ENCODE measurements at regions not wholly inside any gene's neighbourhood (a gene's known extent, or its start where the extent isn't known, plus 50 kb on each side); places are given as distances from the start of the nearest gene placed in this dataset.

- no peak for TF ChIP-seq CTCF (IDR thresholded peaks at IDR 0.05; ENCODE audit: insufficient read depth, low read length)
- TF ChIP-seq POLR2AphosphoS5 (IDR thresholded peaks at IDR 0.05; ENCODE audit: low read depth) = no peak
Measured at GRCh38 chr1:98072047-98072446, 151.2 kb upstream of the DPYD start.
